Endothelial cell of umbilical vein (primary cell): ENCODE measurements at regions not wholly inside any gene's neighbourhood (a gene's known extent, or its start where the extent isn't known, plus 50 kb on each side); places are given as distances from the start of the nearest gene placed in this dataset.

Source experiments
- EZH2 ChIP-seq: IDR thresholded peaks from 2 replicates; pipeline ENCODE4 v1.6.1; 2012; ENCODE audit warnings: borderline replicate concordance, low read depth, mild to moderate bottlenecking, moderate library complexity, low read length, inconsistent platforms; ENCODE audit not compliant: severe bottlenecking
- FOS ChIP-seq: IDR thresholded peaks from 2 replicates; pipeline ENCODE4 v1.6.1; 2011; ENCODE audit warnings: mild to moderate bottlenecking, low read length, moderate library complexity, borderline replicate concordance; ENCODE audit not compliant: insufficient read depth
- JUN ChIP-seq: IDR thresholded peaks from 2 replicates; pipeline ENCODE4 v1.6.1; 2011; ENCODE audit warnings: borderline replicate concordance, low read depth; ENCODE audit not compliant: insufficient read length, insufficient read depth
- POLR2A ChIP-seq: IDR thresholded peaks from 2 replicates; pipeline ENCODE4 v1.6.1; 2012; ENCODE audit warnings: low read depth, mild to moderate bottlenecking, control low read depth, low read length
- POLR2AphosphoS5 ChIP-seq: IDR thresholded peaks from 2 replicates; pipeline ENCODE4 v1.6.1; 2012; ENCODE audit warnings: low read depth, mild to moderate bottlenecking, control low read depth, low read length, moderate library complexity; ENCODE audit not compliant: insufficient read depth
- TF ChIP-seq, protein P1 (sequence below), 2 donors: IDR thresholded peaks; 1 replicate in 1 of 2; 2 replicates in 1 of 2; pipeline ENCODE4 v1.5.1; 2011; ENCODE audit warnings: low read length in 2 of 2, mild to moderate bottlenecking in 2 of 2, moderate library complexity in 2 of 2, control low read depth in 1 of 2, inconsistent platforms in 1 of 2, low read depth in 1 of 2; ENCODE audit not compliant: insufficient read depth in 1 of 2; ENCODE audit errors: extremely low read depth in 1 of 2
- TF ChIP-seq, protein P2 (sequence below): IDR thresholded peaks from 2 replicates; pipeline ENCODE4 v1.6.1; 2011; ENCODE audit not compliant: insufficient read depth, insufficient read length

DNA sequence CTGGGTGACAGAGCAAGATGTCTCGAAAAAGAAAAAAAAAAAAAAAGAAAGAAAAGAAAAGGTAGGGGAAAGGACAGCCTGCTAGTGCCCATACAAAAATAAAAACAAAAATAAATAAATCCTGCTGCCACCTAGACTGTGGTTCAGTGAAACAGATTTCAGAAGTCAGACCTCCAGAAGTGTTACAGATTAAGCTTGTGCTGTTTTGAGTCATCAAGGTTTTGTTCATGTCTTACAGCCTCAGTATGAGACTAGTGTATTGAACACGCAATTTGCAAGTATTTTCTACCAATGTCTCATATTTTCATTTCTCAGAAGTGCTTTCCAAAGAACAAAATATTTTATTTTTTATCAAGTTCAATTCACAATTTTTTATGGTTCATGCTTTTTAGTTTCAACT lies 720.4 kb upstream of the GYPC start:
- TF ChIP-seq, protein P1, sequence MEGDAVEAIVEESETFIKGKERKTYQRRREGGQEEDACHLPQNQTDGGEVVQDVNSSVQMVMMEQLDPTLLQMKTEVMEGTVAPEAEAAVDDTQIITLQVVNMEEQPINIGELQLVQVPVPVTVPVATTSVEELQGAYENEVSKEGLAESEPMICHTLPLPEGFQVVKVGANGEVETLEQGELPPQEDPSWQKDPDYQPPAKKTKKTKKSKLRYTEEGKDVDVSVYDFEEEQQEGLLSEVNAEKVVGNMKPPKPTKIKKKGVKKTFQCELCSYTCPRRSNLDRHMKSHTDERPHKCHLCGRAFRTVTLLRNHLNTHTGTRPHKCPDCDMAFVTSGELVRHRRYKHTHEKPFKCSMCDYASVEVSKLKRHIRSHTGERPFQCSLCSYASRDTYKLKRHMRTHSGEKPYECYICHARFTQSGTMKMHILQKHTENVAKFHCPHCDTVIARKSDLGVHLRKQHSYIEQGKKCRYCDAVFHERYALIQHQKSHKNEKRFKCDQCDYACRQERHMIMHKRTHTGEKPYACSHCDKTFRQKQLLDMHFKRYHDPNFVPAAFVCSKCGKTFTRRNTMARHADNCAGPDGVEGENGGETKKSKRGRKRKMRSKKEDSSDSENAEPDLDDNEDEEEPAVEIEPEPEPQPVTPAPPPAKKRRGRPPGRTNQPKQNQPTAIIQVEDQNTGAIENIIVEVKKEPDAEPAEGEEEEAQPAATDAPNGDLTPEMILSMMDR (IDR thresholded peaks at IDR 0.05; ENCODE audit: extremely low read depth in 1 of 2, insufficient read depth in 1 of 2, low read depth in 1 of 2, low read length in 2 of 2): no peak
- TF ChIP-seq EZH2 (no peak), POLR2A (no peak), FOS (no peak), JUN (no peak), POLR2AphosphoS5 (no peak)
- TF ChIP-seq, protein P2, sequence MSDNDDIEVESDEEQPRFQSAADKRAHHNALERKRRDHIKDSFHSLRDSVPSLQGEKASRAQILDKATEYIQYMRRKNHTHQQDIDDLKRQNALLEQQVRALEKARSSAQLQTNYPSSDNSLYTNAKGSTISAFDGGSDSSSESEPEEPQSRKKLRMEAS: no peak
